GM23338 (cell line): ENCODE measurements at regions not wholly inside any gene's neighbourhood (a gene's known extent, or its start where the extent isn't known, plus 50 kb on each side); places are given as distances from the start of the nearest gene placed in this dataset.

Experiments
- ATAC-seq: fragments of 200-7000 bp; cut with Tn5 transposase; 3 replicates; pipeline ENCODE4 v1.9.1; 2020
- DNase-seq: peaks from one replicate; pipeline ENCODE4 v3.0.0-alpha.2; 2015; ENCODE audit warnings: low spot score
- H2AFZ ChIP-seq: fragments of 200-600 bp; sonication (generic); 2 replicates; pipeline ENCODE4 v1.8.0; 2016; ENCODE audit warnings: antibody characterized with exemption, mild to moderate bottlenecking, moderate library complexity
- H3F3A ChIP-seq: fragments of 200-600 bp; sonication (generic); replicated peaks from 2 replicates; pipeline ENCODE4 v1.8.0; 2017; ENCODE audit warnings: antibody characterized with exemption, mixed run types, low read depth
- H3K27ac ChIP-seq: fragments of 200-600 bp; sonication (generic); 2 replicates; pipeline ENCODE4 v1.6.1; 2016; ENCODE audit warnings: low read depth
- H3K27me3 ChIP-seq: fragments of 200-600 bp; sonication (generic); 2 replicates; pipeline ENCODE4 v1.8.0; 2016; ENCODE audit warnings: mild to moderate bottlenecking, mixed run types, moderate library complexity; ENCODE audit not compliant: insufficient read depth
- H3K36me3 ChIP-seq: fragments of 200-600 bp; sonication (generic); 2 replicates; pipeline ENCODE4 v1.8.0; 2016; ENCODE audit warnings: mild to moderate bottlenecking; ENCODE audit not compliant: insufficient read depth
- H3K4me1 ChIP-seq: fragments of 200-600 bp; sonication (generic); 2 replicates; pipeline ENCODE4 v1.8.0; 2016; ENCODE audit warnings: mild to moderate bottlenecking, moderate library complexity; ENCODE audit not compliant: insufficient read depth
- H3K4me2 ChIP-seq: fragments of 200-600 bp; sonication (generic); 2 replicates; pipeline ENCODE4 v1.7.1; 2017; ENCODE audit warnings: mixed run types
- H3K4me3 ChIP-seq: fragments of 200-600 bp; sonication (generic); 2 replicates; pipeline ENCODE4 v1.6.1; 2016; ENCODE audit warnings: mixed run types
- H3K79me2 ChIP-seq: fragments of 200-600 bp; sonication (generic); replicated peaks from 2 replicates; pipeline ENCODE4 v1.8.0; 2017; ENCODE audit warnings: mild to moderate bottlenecking; ENCODE audit not compliant: insufficient read depth
- H3K9me2 ChIP-seq: fragments of 200-600 bp; sonication (generic); 2 replicates; pipeline ENCODE4 v1.8.0; 2017; ENCODE audit not compliant: insufficient read depth
- H4K20me1 ChIP-seq: fragments of 200-600 bp; sonication (generic); replicated peaks from 2 replicates; pipeline ENCODE4 v1.8.0; 2017; ENCODE audit warnings: mild to moderate bottlenecking; ENCODE audit not compliant: insufficient read depth
- H3K27ac Mint-ChIP-seq: 2 replicates; pipeline ENCODE4 v1.8.0; 2020; ENCODE audit warnings: inconsistent platforms, mild to moderate bottlenecking, moderate library complexity, mixed read lengths
- H3K27me3 Mint-ChIP-seq: 3 replicates; pipeline ENCODE4 v1.8.0; 2022; ENCODE audit warnings: low read depth, mild to moderate bottlenecking, moderate library complexity, mixed read lengths, inconsistent platforms; ENCODE audit not compliant: insufficient read depth, poor library complexity
- H3K36me3 Mint-ChIP-seq: 3 replicates; pipeline ENCODE4 v1.8.0; 2021; ENCODE audit warnings: low read depth, mild to moderate bottlenecking, inconsistent platforms, moderate library complexity, mixed read lengths
- H3K4me1 Mint-ChIP-seq: 3 replicates; pipeline ENCODE4 v1.8.0; 2020; ENCODE audit warnings: mild to moderate bottlenecking, inconsistent platforms, mixed read lengths
- H3K4me3 Mint-ChIP-seq: 3 replicates; pipeline ENCODE4 v1.8.0; 2021; ENCODE audit warnings: moderate library complexity, mild to moderate bottlenecking, inconsistent platforms, mixed read lengths
- H3K9me3 Mint-ChIP-seq: 3 replicates; pipeline ENCODE4 v1.8.0; 2020; ENCODE audit warnings: moderate library complexity, mild to moderate bottlenecking, inconsistent platforms, mixed read lengths
- CREB1 ChIP-seq: fragments of 250-450 bp; sonication (Bioruptor Pico); IDR thresholded peaks from 2 replicates; pipeline ENCODE4 v1.5.0; 2020; ENCODE audit warnings: low read depth, mild to moderate bottlenecking, moderate library complexity
- CTCF ChIP-seq, 2 experiments: fragments of 200-600 bp in 1 of 2; sonication (generic) in 1 of 2; conservative IDR thresholded peaks; 2 replicates each; pipeline versions ENCODE4 v1.5.1 to v1.6.1; 2016 to 2017; ENCODE audit warnings: antibody characterized with exemption in 2 of 2, low read depth in 2 of 2, mild to moderate bottlenecking in 2 of 2, moderate library complexity in 1 of 2
- ETS1 ChIP-seq: IDR thresholded peaks from 2 replicates; pipeline ENCODE4 v1.6.1; 2016; ENCODE audit warnings: antibody characterized with exemption
- EZH2 ChIP-seq: fragments of 200-600 bp; sonication (generic); IDR thresholded peaks from one replicate; pipeline ENCODE4 v1.8.0; 2017; ENCODE audit warnings: antibody characterized with exemption, mild to moderate bottlenecking, low read depth; ENCODE audit not compliant: unreplicated experiment
- EZH2phosphoT487 ChIP-seq: fragments of 200-600 bp; sonication (generic); IDR thresholded peaks from one replicate; pipeline ENCODE4 v1.8.1; 2018; ENCODE audit warnings: antibody characterized with exemption; ENCODE audit not compliant: unreplicated experiment
- JUNB ChIP-seq: IDR thresholded peaks from one replicate; pipeline ENCODE4 v1.6.1; 2016; ENCODE audit warnings: antibody characterized with exemption; ENCODE audit not compliant: unreplicated experiment
- NANOG ChIP-seq: IDR thresholded peaks from 2 replicates; pipeline ENCODE4 v1.6.1; 2016; ENCODE audit warnings: antibody characterized with exemption, borderline replicate concordance
- POLR2AphosphoS5 ChIP-seq: IDR thresholded peaks from 2 replicates; pipeline ENCODE4 v1.6.1; 2016; ENCODE audit warnings: antibody characterized with exemption, low read depth
- REST ChIP-seq: IDR thresholded peaks from one replicate; pipeline ENCODE4 v1.6.1; 2018; ENCODE audit warnings: antibody characterized with exemption; ENCODE audit not compliant: unreplicated experiment
- STAT1 ChIP-seq: IDR thresholded peaks from one replicate; pipeline ENCODE4 v1.6.1; 2016; ENCODE audit warnings: antibody characterized with exemption; ENCODE audit not compliant: unreplicated experiment
- ZNF114 ChIP-seq: fragments of 250-450 bp; sonication (Bioruptor Pico); IDR thresholded peaks from 2 replicates; pipeline ENCODE4 v1.5.0; 2020; ENCODE audit warnings: mild to moderate bottlenecking, moderate library complexity
- ZNF331 ChIP-seq: fragments of 250-450 bp; sonication (Bioruptor Pico); IDR thresholded peaks from 2 replicates; pipeline ENCODE4 v1.5.0; 2020; ENCODE audit warnings: low read depth, mild to moderate bottlenecking, moderate library complexity
- ZNF462 ChIP-seq: fragments of 250-450 bp; sonication (Bioruptor Pico); IDR thresholded peaks from 2 replicates; pipeline ENCODE4 v1.5.0; 2020; ENCODE audit warnings: mild to moderate bottlenecking, moderate library complexity

GRCh38 chr4:23083391-23083790, 390.7 kb downstream of the GBA3 start:
- Histone ChIP-seq H3K4me2 (no peak overlapping the region), H3K4me3 (no peak overlapping the region), H3K9me2 (peaks cover 15% of the 10 kb centered on the region), H3K79me2 (no peaks in the 10 kb centered on the region), H3K27ac (no peak overlapping the region), H3F3A (no peaks in the 10 kb centered on the region), H3K36me3 (peaks cover 4% of the 10 kb centered on the region; the same call in 1 of the 2 replicates), H4K20me1 (no peaks in the 10 kb centered on the region), H3K27me3 (no peaks in the 10 kb centered on the region), H2AFZ (no peak overlapping the region), H3K4me1 (no peaks in the 10 kb centered on the region)
- Mint-ChIP-seq H3K36me3 (peaks cover 40% of the 10 kb centered on the region), H3K27ac (no peak overlapping the region), H3K27me3 (peaks cover 11% of the 10 kb centered on the region), H3K4me3 (no peak overlapping the region), H3K9me3 (peaks cover 37% of the 10 kb centered on the region), H3K4me1 (peaks cover 9% of the 10 kb centered on the region; the same call in 2 of the 3 replicates)
- DNase-seq = no peak
- no peak for ATAC-seq
- no peak for TF ChIP-seq ZNF331 (CRISPR knock-in tag)
- no peak for TF ChIP-seq ETS1
- TF ChIP-seq JUNB = no peak
- TF ChIP-seq POLR2AphosphoS5 = no peak
- TF ChIP-seq EZH2phosphoT487 = no peak
- no peak for TF ChIP-seq EZH2
- TF ChIP-seq ZNF462 (CRISPR knock-in tag) = no peak
- no peak for TF ChIP-seq CREB1 (CRISPR knock-in tag)
- no peak for TF ChIP-seq NANOG
- TF ChIP-seq ZNF114 (CRISPR knock-in tag) = no peak
- TF ChIP-seq CTCF (conservative IDR thresholded peaks at IDR 0.05; ENCODE audit: low read depth in 2 of 2) = no peak
- TF ChIP-seq REST = no peak
- TF ChIP-seq STAT1 = no peak
